Muscle of leg (tissue), 3 donors: ENCODE measurements at regions not wholly inside any gene's neighbourhood (a gene's known extent, or its start where the extent isn't known, plus 50 kb on each side); places are given as distances from the start of the nearest gene placed in this dataset.

ENCODE experiments used
- DNase-seq: peaks from one replicate; pipeline ENCODE4 v3.0.0; 2013
- H3K27ac ChIP-seq: one replicate; pipeline ENCODE4 v1.5.1; 2013; ENCODE audit warnings: mild to moderate bottlenecking, low read length, control low read depth
- H3K27me3 ChIP-seq: one replicate; pipeline ENCODE4 v1.6.1; 2013; ENCODE audit warnings: low read length; ENCODE audit not compliant: control insufficient read depth, insufficient read depth
- H3K36me3 ChIP-seq: one replicate; pipeline ENCODE4 v1.6.1; 2013; ENCODE audit warnings: low read length; ENCODE audit not compliant: control insufficient read depth, insufficient read depth
- H3K4me1 ChIP-seq: one replicate; pipeline ENCODE4 v1.6.1; 2013; ENCODE audit warnings: low read length; ENCODE audit not compliant: control insufficient read depth, insufficient read depth
- H3K4me3 ChIP-seq: one replicate; pipeline ENCODE4 v1.5.1; 2013; ENCODE audit warnings: low read length, control low read depth
- H3K9me3 ChIP-seq: replicated peaks from 2 replicates; pipeline ENCODE4 v1.6.1; 2013; ENCODE audit warnings: low read depth, low read length; ENCODE audit not compliant: control insufficient read depth
- WGBS: methylation state at CpG from one replicate; pipeline ENCODE4 v1.1.5; 2013; ENCODE audit warnings: missing lambda C conversion rate; ENCODE audit not compliant: insufficient coverage; 5-methylcytosine and 5-hydroxymethylcytosine counted together

DNA sequence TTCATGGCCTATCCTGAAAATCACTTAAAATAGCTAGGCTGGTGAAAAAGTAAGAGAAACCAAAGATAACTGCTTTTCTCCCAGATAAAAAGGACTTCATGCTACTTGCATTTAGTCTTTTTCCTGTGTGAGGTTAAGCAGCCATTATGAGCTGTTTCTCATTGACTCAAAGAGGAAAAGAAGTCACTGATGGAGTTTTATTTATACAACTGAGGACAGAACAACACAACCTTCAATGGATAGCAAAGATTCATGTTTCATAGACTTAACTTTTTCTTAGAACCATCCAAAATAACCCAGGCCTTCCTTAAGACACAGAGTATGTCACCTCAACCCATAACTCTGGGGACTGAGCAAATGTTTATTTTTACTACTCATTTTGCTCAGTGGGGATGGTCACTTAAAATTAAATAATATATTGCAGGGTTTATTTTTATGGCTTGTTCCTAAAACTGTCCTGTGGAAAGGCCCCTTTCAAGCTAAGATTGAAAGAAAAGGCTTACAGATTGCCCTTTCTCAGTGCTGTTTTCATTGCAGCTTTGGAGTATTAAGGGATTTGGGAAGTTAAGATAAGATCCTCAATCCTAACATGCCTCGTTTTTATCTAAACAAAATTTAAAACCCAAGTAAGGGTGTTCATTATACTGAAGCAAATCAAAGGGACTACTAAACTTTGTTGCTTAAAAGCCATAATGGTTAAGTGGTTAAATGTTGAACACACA is 252.6 kb upstream of the MAD2L1 start:
- H3K4me3 ChIP-seq = no peak overlapping the region
- no CpG with 5 or more reads among the region's 1 CpG for WGBS
- no peak for DNase-seq

GRCh38 chr4:120318196-120318846 is 251.7 kb upstream of the MAD2L1 start:
- no peak for DNase-seq
- 0% methylated on average over 1 of the region's 5 CpGs for WGBS
- no peak overlapping the region for H3K4me3 ChIP-seq
- no peaks in the 10 kb centered on the region for H3K27me3 ChIP-seq
- no peaks in the 10 kb centered on the region for H3K36me3 ChIP-seq
- no peaks in the 10 kb centered on the region for H3K9me3 ChIP-seq
- H3K27ac ChIP-seq = no peak overlapping the region
- no peaks in the 10 kb centered on the region for H3K4me1 ChIP-seq

More for the DNA sequence above, 252.6 kb upstream of the MAD2L1 start:
- no peaks in the 10 kb centered on the region for H3K36me3 ChIP-seq
- no peaks in the 10 kb centered on the region for H3K4me1 ChIP-seq
- no peaks in the 10 kb centered on the region for H3K9me3 ChIP-seq
- H3K27me3 ChIP-seq = no peaks in the 10 kb centered on the region
- no peak overlapping the region for H3K27ac ChIP-seq

- no peaks in the 10 kb centered on the region for H3K4me1 ChIP-seq
- H3K4me3 ChIP-seq = no peak overlapping the region
- H3K36me3 ChIP-seq = no peaks in the 10 kb centered on the region
- WGBS = no CpG with 5 or more reads among the region's 2 CpGs
- H3K9me3 ChIP-seq = no peaks in the 10 kb centered on the region
- no peak overlapping the region for H3K27ac ChIP-seq
- DNase-seq = no peak
- no peaks in the 10 kb centered on the region for H3K27me3 ChIP-seq
Observed at GRCh38 chr4:120317713-120318112, 251.1 kb upstream of the MAD2L1 start.

DNA sequence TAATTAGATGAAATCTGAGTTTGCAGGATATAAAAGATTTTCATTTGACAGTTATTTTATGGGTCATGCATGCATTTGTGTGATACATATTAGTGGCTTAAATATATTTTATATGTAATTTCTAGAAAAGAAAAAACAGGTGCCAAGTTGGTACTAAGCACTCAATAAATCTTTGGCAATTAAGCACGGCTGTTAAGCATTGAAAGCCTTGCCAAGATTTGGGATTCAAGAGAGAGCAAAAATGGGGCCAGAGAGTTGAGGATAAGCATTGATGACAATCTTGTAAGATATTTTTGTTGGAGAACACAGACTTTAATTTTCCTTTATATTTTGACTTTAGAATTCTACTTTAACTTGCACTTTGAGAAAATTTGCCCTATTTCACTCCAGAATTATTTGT is 249.8 kb upstream of the MAD2L1 start:
- no peak for DNase-seq
- Histone ChIP-seq H3K36me3 (no peaks in the 10 kb centered on the region), H3K27me3 (no peaks in the 10 kb centered on the region), H3K27ac (no peak overlapping the region), H3K4me1 (no peaks in the 10 kb centered on the region), H3K4me3 (no peak overlapping the region), H3K9me3 (no peaks in the 10 kb centered on the region)
- WGBS = 33% methylated on average over 1 of the region's 1 CpG

- Histone ChIP-seq H3K4me1 (no peaks in the 10 kb centered on the region), H3K4me3 (no peak overlapping the region), H3K36me3 (no peaks in the 10 kb centered on the region), H3K9me3 (no peaks in the 10 kb centered on the region), H3K27me3 (no peaks in the 10 kb centered on the region), H3K27ac (no peak overlapping the region)
- WGBS = no CpG with 5 or more reads among the region's 2 CpGs
- no peak for DNase-seq
Observed at GRCh38 chr4:120314969-120315368, 248.3 kb upstream of the MAD2L1 start.

DNA sequence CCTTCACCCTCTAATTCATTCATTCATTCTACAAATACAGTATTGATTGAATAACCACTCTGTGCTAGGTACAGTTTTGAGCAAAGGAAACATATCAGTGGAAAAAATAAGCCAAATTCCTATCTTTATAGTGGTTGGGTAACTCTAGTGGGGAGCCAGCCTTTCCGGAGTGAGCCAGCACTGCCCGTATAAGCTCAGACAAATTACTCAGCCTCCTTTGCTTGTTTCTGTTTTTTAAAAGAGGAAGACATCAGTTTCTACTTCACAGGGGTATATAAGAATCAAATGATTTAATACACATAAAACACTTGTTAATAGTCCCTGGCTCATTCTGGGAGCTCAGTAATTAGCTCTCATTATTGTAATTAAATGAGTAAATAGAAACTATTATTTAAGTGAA is 238.2 kb upstream of the MAD2L1 start:
- Histone ChIP-seq H3K4me3 (no peak overlapping the region), H3K27me3 (no peaks in the 10 kb centered on the region), H3K27ac (no peak overlapping the region), H3K4me1 (no peaks in the 10 kb centered on the region), H3K9me3 (no peaks in the 10 kb centered on the region), H3K36me3 (no peaks in the 10 kb centered on the region)
- DNase-seq = peak; percentile 5
- no CpG with 5 or more reads among the region's 2 CpGs for WGBS

- DNase-seq = no peak
Observed at GRCh38 chr4:120299631-120300030, 233.0 kb upstream of the MAD2L1 start.

GRCh38 chr4:120293341-120293740 is 226.7 kb upstream of the MAD2L1 start:
- no peak overlapping the region for H3K4me3 ChIP-seq
- H3K9me3 ChIP-seq = no peaks in the 10 kb centered on the region
- H3K27me3 ChIP-seq = no peaks in the 10 kb centered on the region
- H3K4me1 ChIP-seq = no peaks in the 10 kb centered on the region
- no peaks in the 10 kb centered on the region for H3K36me3 ChIP-seq
- 33% methylated on average over 1 of the region's 4 CpGs for WGBS
- DNase-seq = peak; percentile 39
- no peak overlapping the region for H3K27ac ChIP-seq

More at GRCh38 chr4:120299631-120300030, 233.0 kb upstream of the MAD2L1 start:
- Histone ChIP-seq H3K36me3 (no peaks in the 10 kb centered on the region), H3K4me1 (no peaks in the 10 kb centered on the region), H3K4me3 (no peak overlapping the region), H3K27ac (no peak overlapping the region), H3K27me3 (no peaks in the 10 kb centered on the region), H3K9me3 (no peaks in the 10 kb centered on the region)
- no CpG with 5 or more reads among the region's 2 CpGs for WGBS

- WGBS = 89% methylated on average over 6 of the region's 7 CpGs
- Histone ChIP-seq H3K36me3 (no peaks in the 10 kb centered on the region), H3K4me3 (no peak overlapping the region), H3K27ac (no peak overlapping the region), H3K9me3 (no peaks in the 10 kb centered on the region), H3K27me3 (no peaks in the 10 kb centered on the region), H3K4me1 (no peaks in the 10 kb centered on the region)
- no peak for DNase-seq
Observed at GRCh38 chr4:120291541-120291940, 224.9 kb upstream of the MAD2L1 start.

- Histone ChIP-seq H3K27ac (no peak overlapping the region), H3K36me3 (no peaks in the 10 kb centered on the region), H3K9me3 (no peaks in the 10 kb centered on the region), H3K27me3 (no peaks in the 10 kb centered on the region), H3K4me1 (no peaks in the 10 kb centered on the region), H3K4me3 (no peak overlapping the region)
- WGBS = no CpG with 5 or more reads among the region's 1 CpG
- no peak for DNase-seq
Observed at GRCh38 chr4:120290553-120290952, 223.9 kb upstream of the MAD2L1 start.
